ENCODE measurements at regions not wholly inside any gene's neighbourhood (a gene's known extent, or its start where the extent isn't known, plus 50 kb on each side); places are given as distances from the start of the nearest gene placed in this dataset.

GRCh38 chr10:47235484-47235883 is 64.5 kb upstream of the GDF10 start:
- TF ChIP-seq SIN3A (IDR thresholded peaks at IDR 0.05; ENCODE audit: borderline replicate concordance, insufficient read depth, low read depth, low read length) (no peak), CTCF (IDR thresholded peaks at IDR 0.05) (no peak), REST (IDR thresholded peaks at IDR 0.05; ENCODE audit: insufficient read depth in 1 of 2, low read depth in 2 of 2, low read length in 1 of 2) (no peak), TCF7L2 (IDR thresholded peaks at IDR 0.05; ENCODE audit: low read depth, low read length) (no peak), POLR2AphosphoS5 (IDR thresholded peaks at IDR 0.05; ENCODE audit: low read depth, low read length) (no peak)
